T follicular helper cell (primary cell): ENCODE measurements at regions not wholly inside any gene's neighbourhood (a gene's known extent, or its start where the extent isn't known, plus 50 kb on each side); places are given as distances from the start of the nearest gene placed in this dataset.

Experiments used
- DNase-seq: peaks from one replicate; pipeline ENCODE4 v3.0.0-alpha.2; 2020; ENCODE audit warnings: low read depth

GRCh38 chr5:155068616-155069100, 55.1 kb downstream of the KIF4B start:
- DNase-seq, result no peak

- no peak for DNase-seq
Observed at GRCh38 chr5:155069961-155070360, 56.4 kb downstream of the KIF4B start.

- no peak for DNase-seq
Observed at GRCh38 chr5:155070781-155071180, 57.2 kb downstream of the KIF4B start.

GRCh38 chr5:155076379-155076778, 62.8 kb downstream of the KIF4B start:
- DNase-seq, result no peak

GRCh38 chr5:155079698-155080097, 66.1 kb downstream of the KIF4B start:
- no peak for DNase-seq

- no peak for DNase-seq
Observed at GRCh38 chr5:155080721-155081120, 67.2 kb downstream of the KIF4B start.

- DNase-seq, result no peak
Observed at GRCh38 chr5:155081618-155082017, 68.1 kb downstream of the KIF4B start.

- DNase-seq, result no peak
Observed at GRCh38 chr5:155082401-155082800, 68.8 kb downstream of the KIF4B start.

GRCh38 chr5:155085282-155085989, 71.9 kb downstream of the KIF4B start:
- DNase-seq, result no peak

- DNase-seq, result no peak
Observed at GRCh38 chr5:155087036-155087435, 73.5 kb downstream of the KIF4B start.

- DNase-seq, result no peak
Observed at GRCh38 chr5:155088811-155089210, 75.3 kb downstream of the KIF4B start.

- DNase-seq, result no peak
Observed at GRCh38 chr5:155089643-155090042, 76.1 kb downstream of the KIF4B start.

- no peak for DNase-seq
Observed at GRCh38 chr5:155091063-155091648, 77.6 kb downstream of the KIF4B start.

GRCh38 chr5:155091768-155092717, 78.5 kb downstream of the KIF4B start:
- DNase-seq, result no peak

- no peak for DNase-seq
Observed at GRCh38 chr5:155094455-155094854, 80.9 kb downstream of the KIF4B start.

GRCh38 chr5:155097995-155098394, 84.4 kb downstream of the KIF4B start:
- DNase-seq, result no peak

- DNase-seq, result no peak
Observed at GRCh38 chr5:155098433-155098832, 84.9 kb downstream of the KIF4B start.

GRCh38 chr5:155101697-155102096, 88.1 kb downstream of the KIF4B start:
- no peak for DNase-seq

- no peak for DNase-seq
Observed at GRCh38 chr5:155103146-155103545, 89.6 kb downstream of the KIF4B start.

GRCh38 chr5:155104441-155104840, 90.9 kb downstream of the KIF4B start:
- no peak for DNase-seq

- no peak for DNase-seq
Observed at GRCh38 chr5:155106221-155106620, 92.7 kb downstream of the KIF4B start.

- no peak for DNase-seq
Observed at GRCh38 chr5:155113888-155114287, 100.3 kb downstream of the KIF4B start.

GRCh38 chr5:155114655-155115054, 101.1 kb downstream of the KIF4B start:
- no peak for DNase-seq
